K562 (cell line): ENCODE measurements at regions not wholly inside any gene's neighbourhood (a gene's known extent, or its start where the extent isn't known, plus 50 kb on each side); places are given as distances from the start of the nearest gene placed in this dataset.

Source experiments
- AFF4 ChIP-seq: sonication (generic); formaldehyde crosslinking; IDR thresholded peaks from 2 replicates; pipeline ENCODE4 v1.8.0; 2023; ENCODE audit warnings: mild to moderate bottlenecking, missing genetic modification reagents
- ATF6 ChIP-seq: sonication (generic); formaldehyde crosslinking; IDR thresholded peaks from 2 replicates; pipeline ENCODE4 v1.4.0; 2020; ENCODE audit warnings: mild to moderate bottlenecking, missing genetic modification reagents
- BDP1 ChIP-seq: IDR thresholded peaks from 3 replicates; pipeline ENCODE4 v1.6.1; 2011; ENCODE audit not compliant: insufficient read length, insufficient read depth
- KLF1 ChIP-seq: fragments of 450-650 bp; IDR thresholded peaks from 2 replicates; pipeline ENCODE4 v1.6.1; 2016; ENCODE audit warnings: missing genetic modification characterization, missing compliant biosample characterization
- SMARCC2 ChIP-seq: fragments of 450-650 bp; IDR thresholded peaks from 2 replicates; pipeline ENCODE4 v1.6.1; 2017; ENCODE audit warnings: antibody characterized with exemption, moderate library complexity, mild to moderate bottlenecking, low read depth
- SMARCE1 ChIP-seq: fragments of 450-650 bp; IDR thresholded peaks from 2 replicates; pipeline ENCODE4 v1.7.1; 2016; ENCODE audit warnings: mild to moderate bottlenecking
- ZNF175 ChIP-seq: fragments of 200-800 bp; sonication (Bioruptor generic); IDR thresholded peaks from 2 replicates; pipeline ENCODE4 v1.6.1; 2016; ENCODE audit warnings: low read depth, mild to moderate bottlenecking, missing genetic modification characterization, missing compliant biosample characterization
- ZNF239 ChIP-seq: fragments of 250-450 bp; sonication (Bioruptor Pico); IDR thresholded peaks from 2 replicates; pipeline ENCODE4 v1.4.0; 2020; ENCODE audit warnings: mild to moderate bottlenecking
- ZNF3 ChIP-seq: fragments of 250-450 bp; sonication (Bioruptor Pico); IDR thresholded peaks from 2 replicates; pipeline ENCODE4 v1.5.0; 2021; ENCODE audit warnings: mild to moderate bottlenecking, moderate library complexity
- ZNF639 ChIP-seq, 2 experiments: fragments of 200-800 bp in 1 of 2; sonication (Bioruptor generic) in 1 of 2; sonication (generic) in 1 of 2; formaldehyde crosslinking in 1 of 2; IDR thresholded peaks in 1 of 2; conservative IDR thresholded peaks in 1 of 2; 2 replicates each; pipeline versions ENCODE4 v1.5.0 to v1.6.1; 2016 to 2020; ENCODE audit warnings: missing compliant biosample characterization in 1 of 2, missing genetic modification characterization in 1 of 2, missing genetic modification reagents in 1 of 2

GRCh38 chr2:145123606-145124005 lies 603.7 kb upstream of the ZEB2 start (continued):
- TF ChIP-seq AFF4 (CRISPR knock-in tag): no peak
- no peak for TF ChIP-seq ZNF175 (CRISPR knock-in tag)
- TF ChIP-seq ZNF239 (CRISPR knock-in tag): no peak
- TF ChIP-seq ATF6 (CRISPR knock-in tag): no peak
- TF ChIP-seq ZNF639 (CRISPR knock-in tag; conservative IDR thresholded peaks at IDR 0.05 in 1 of 2, IDR thresholded peaks at IDR 0.05 in 1 of 2): no peak
- no peak for TF ChIP-seq SMARCE1
- TF ChIP-seq KLF1 (tag): no peak
- no peak for TF ChIP-seq ZNF3 (CRISPR knock-in tag)
- TF ChIP-seq BDP1: no peak
- no peak for TF ChIP-seq SMARCC2
